ENCODE measurements at regions not wholly inside any gene's neighbourhood (a gene's known extent, or its start where the extent isn't known, plus 50 kb on each side); places are given as distances from the start of the nearest gene placed in this dataset.

DNA sequence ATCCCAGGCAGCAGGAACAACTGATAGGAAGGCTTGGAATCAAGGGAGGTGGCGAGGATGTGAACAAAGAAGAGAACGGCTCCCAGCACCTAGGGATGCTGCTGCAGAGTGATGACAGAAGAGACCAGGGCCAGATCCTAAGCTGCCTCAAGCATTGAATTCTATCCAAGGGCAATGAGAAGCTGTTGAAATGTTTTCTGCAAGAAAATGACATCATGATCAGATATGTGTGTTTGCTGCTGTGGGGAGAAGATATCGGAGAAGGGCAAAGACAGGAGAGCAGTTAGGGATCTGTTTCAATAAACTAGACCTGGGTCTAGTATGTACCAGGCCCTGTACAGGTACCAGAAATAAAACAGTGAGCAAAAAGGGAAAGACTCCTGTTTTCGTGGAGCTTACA lies 194.7 kb upstream of the RAB4A start:
- TF ChIP-seq, protein P1, sequence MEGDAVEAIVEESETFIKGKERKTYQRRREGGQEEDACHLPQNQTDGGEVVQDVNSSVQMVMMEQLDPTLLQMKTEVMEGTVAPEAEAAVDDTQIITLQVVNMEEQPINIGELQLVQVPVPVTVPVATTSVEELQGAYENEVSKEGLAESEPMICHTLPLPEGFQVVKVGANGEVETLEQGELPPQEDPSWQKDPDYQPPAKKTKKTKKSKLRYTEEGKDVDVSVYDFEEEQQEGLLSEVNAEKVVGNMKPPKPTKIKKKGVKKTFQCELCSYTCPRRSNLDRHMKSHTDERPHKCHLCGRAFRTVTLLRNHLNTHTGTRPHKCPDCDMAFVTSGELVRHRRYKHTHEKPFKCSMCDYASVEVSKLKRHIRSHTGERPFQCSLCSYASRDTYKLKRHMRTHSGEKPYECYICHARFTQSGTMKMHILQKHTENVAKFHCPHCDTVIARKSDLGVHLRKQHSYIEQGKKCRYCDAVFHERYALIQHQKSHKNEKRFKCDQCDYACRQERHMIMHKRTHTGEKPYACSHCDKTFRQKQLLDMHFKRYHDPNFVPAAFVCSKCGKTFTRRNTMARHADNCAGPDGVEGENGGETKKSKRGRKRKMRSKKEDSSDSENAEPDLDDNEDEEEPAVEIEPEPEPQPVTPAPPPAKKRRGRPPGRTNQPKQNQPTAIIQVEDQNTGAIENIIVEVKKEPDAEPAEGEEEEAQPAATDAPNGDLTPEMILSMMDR (IDR thresholded peaks at IDR 0.05; ENCODE audit: low read depth, low read length) = no peak
- peaks cover 10% of the 10 kb centered on the region for H3K27me3 ChIP-seq (ENCODE audit: control insufficient read depth, insufficient read depth, low read length)
- no peaks in the 10 kb centered on the region for H3K9me3 ChIP-seq (ENCODE audit: control insufficient read depth, insufficient read depth, low read length)
- no peak for DNase-seq (ENCODE audit: low read depth, low spot score)
- POLR2A ChIA-PET = no interaction called here
- no peak overlapping the region for H3K27ac ChIP-seq (ENCODE audit: low read depth, low read length)
- CTCF ChIA-PET = no interaction called here
- no peak overlapping the region for H3K4me3 ChIP-seq (ENCODE audit: low read depth, low read length)

DNA sequence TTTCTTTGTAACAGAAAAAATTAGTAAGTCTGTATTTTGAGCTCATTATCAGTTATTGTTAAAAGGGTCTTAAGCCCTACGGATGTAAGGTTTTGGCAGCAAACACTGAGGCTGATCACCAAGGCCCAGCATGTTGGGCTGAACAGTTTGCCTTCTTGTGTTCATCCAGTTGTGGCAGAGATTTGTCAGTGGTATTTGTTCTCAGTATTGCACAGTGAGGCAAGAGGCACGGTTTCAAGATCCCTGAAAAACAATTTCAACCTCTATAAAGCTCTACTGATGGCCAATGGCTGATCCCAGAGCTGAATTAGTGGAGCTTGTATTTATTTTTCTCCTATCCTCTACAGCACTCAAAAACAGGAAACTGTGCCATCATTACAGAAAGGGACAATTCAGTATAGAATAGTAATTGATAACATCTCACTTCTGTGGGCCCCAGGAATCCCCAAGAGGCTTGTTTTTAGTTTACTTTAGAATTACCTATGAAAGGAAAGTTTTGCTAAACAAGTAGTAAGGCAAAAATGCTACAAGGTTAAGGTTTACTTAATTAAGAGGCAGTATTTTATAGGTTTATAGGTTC lies 191.8 kb upstream of the RAB4A start:
- ChIA-PET POLR2A (no interaction called here), CTCF (no interaction called here)
- no peak for DNase-seq (ENCODE audit: low read depth, low spot score)
- H3K27ac ChIP-seq (ENCODE audit: low read depth, low read length) = no peak overlapping the region
- peaks cover 10% of the 10 kb centered on the region for H3K27me3 ChIP-seq (ENCODE audit: control insufficient read depth, insufficient read depth, low read length)
- no peaks in the 10 kb centered on the region for H3K9me3 ChIP-seq (ENCODE audit: control insufficient read depth, insufficient read depth, low read length)
- TF ChIP-seq, protein P1 (IDR thresholded peaks at IDR 0.05; ENCODE audit: low read depth, low read length) = no peak
- H3K4me3 ChIP-seq (ENCODE audit: low read depth, low read length) = no peak overlapping the region

DNA sequence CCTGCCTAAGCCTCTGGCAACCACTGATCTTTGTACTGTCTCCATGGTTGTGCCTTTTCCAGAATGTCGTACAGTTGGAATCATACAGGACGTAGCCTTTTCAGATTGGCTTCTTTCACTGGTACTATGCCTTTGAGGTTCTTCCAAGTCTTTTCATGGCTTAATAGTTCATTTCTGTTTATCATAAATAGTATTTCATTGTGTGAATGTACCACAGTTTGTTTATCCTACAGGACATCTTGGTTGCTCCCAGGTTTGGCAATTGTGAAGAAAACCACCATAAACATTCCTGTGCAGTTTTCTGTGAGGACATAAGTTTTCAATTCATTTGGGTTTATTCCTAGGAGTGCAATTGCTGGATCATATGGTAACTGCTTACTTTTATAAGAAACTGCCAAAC lies 190.6 kb upstream of the RAB4A start:
- H3K4me3 ChIP-seq (ENCODE audit: low read depth, low read length) = no peak overlapping the region
- TF ChIP-seq, protein P1 (IDR thresholded peaks at IDR 0.05; ENCODE audit: low read depth, low read length) = no peak
- ChIA-PET CTCF (no interaction called here), POLR2A (no interaction called here)
- H3K9me3 ChIP-seq (ENCODE audit: control insufficient read depth, insufficient read depth, low read length) = no peaks in the 10 kb centered on the region
- H3K27ac ChIP-seq (ENCODE audit: low read depth, low read length) = no peak overlapping the region
- H3K27me3 ChIP-seq (ENCODE audit: control insufficient read depth, insufficient read depth, low read length) = peaks cover 3% of the 10 kb centered on the region
- no peak for DNase-seq (ENCODE audit: low read depth, low spot score)

DNA sequence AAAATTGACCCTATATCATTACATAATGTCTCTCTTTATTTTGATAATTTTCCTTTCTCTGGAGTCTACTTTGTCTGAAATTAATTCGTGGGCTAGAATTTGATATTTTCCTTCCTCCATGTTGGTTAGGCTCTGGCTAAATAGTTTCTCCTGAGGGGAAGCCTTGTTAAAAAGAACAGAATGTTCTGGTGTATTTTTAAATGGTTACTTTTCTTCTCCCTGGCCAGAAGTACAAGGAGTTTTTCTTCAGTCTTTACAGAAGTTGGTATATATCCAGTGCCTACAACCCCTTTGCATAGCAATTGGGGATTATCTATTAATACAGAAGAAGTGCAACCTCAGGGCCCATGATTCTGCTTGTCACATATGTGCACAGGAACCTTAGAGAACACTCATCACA lies 185.6 kb upstream of the RAB4A start:
- TF ChIP-seq, protein P1 (IDR thresholded peaks at IDR 0.05; ENCODE audit: low read depth, low read length) = no peak
- Histone ChIP-seq H3K4me3 (ENCODE audit: low read depth, low read length) (no peak overlapping the region), H3K27me3 (ENCODE audit: control insufficient read depth, insufficient read depth, low read length) (peaks cover under 1% of the 10 kb centered on the region), H3K27ac (ENCODE audit: low read depth, low read length) (no peak overlapping the region), H3K9me3 (ENCODE audit: control insufficient read depth, insufficient read depth, low read length) (no peaks in the 10 kb centered on the region)
- ChIA-PET POLR2A (no interaction called here), CTCF (no interaction called here)
- DNase-seq (ENCODE audit: low read depth, low spot score) = no peak

DNA sequence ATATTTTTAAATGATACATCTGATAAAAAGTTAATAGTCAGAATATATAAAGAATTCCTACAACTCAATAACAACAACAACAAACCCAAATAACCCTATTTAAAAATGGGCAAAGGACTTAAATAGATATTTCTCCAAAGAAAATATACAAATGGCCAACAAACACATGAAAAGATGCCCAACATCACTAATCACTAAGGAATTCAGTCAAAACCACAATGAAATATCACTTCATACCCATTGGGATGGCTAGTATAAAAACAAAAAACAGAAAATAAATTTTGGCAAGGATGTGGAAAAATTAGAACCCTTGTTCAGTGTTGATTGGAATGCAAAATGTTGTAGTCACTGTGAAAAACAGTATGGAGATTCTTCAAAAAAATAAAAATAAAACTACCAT lies 184.8 kb upstream of the RAB4A start:
- ChIA-PET POLR2A (no interaction called here), CTCF (no interaction called here)
- Histone ChIP-seq H3K9me3 (ENCODE audit: control insufficient read depth, insufficient read depth, low read length) (no peaks in the 10 kb centered on the region), H3K27ac (ENCODE audit: low read depth, low read length) (no peak overlapping the region), H3K4me3 (ENCODE audit: low read depth, low read length) (no peak overlapping the region), H3K27me3 (ENCODE audit: control insufficient read depth, insufficient read depth, low read length) (peaks cover 3% of the 10 kb centered on the region)
- TF ChIP-seq, protein P1 (IDR thresholded peaks at IDR 0.05; ENCODE audit: low read depth, low read length) = no peak
- no peak for DNase-seq (ENCODE audit: low read depth, low spot score)

Measured in AG04450 (cell line).